HCT116 (cell line): ENCODE measurements at regions not wholly inside any gene's neighbourhood (a gene's known extent, or its start where the extent isn't known, plus 50 kb on each side); places are given as distances from the start of the nearest gene placed in this dataset.

Source experiments
- ATAC-seq: fragments of 200-7000 bp; cut with Tn5 transposase; 2 replicates; pipeline ENCODE4 v1.9.1; 2020; ENCODE audit warnings: mild to moderate bottlenecking, moderate library complexity
- BruUV-seq: library from RNA; stranded (reverse); fragments of 400-500 nt; replicated peaks from 2 replicates; lab custom pipeline; 2021; lab: Mats Ljungman, UMichigan
- CTCF ChIA-PET: fragments of 300-600 bp; sonication (Branson Sonifier 250); formaldehyde crosslinking; loops from one replicate; lab custom pipeline; 2021; ENCODE audit warnings: antibody characterized with exemption; lab: Charles Lee
- POLR2A ChIA-PET: fragments of 300-600, 350-600 bp; sonication (Branson Sonifier 250); formaldehyde crosslinking; loops from one replicate; lab custom pipeline; 2021; ENCODE audit warnings: antibody characterized with exemption; lab: Charles Lee
- RAD21 ChIA-PET, 2 experiments: fragments of 300-600 bp; sonication (Branson Sonifier 250); formaldehyde crosslinking; loops; one replicate each; lab custom pipeline; 2023; ENCODE audit warnings: low total read pairs in 2 of 2; ENCODE audit not compliant: uncharacterized antibody in 2 of 2, unreplicated experiment in 2 of 2, low non-redundant PET in 1 of 2; lab: Charles Lee
- DNase-seq: peaks from one replicate; pipeline ENCODE4 v3.0.0-alpha.2; 2010; ENCODE audit warnings: low read depth, low spot score
- H2AFZ ChIP-seq: fragments of 200-600 bp; shearing (Covaris generic), sonication (generic); 2 replicates; pipeline ENCODE4 v1.6.1; 2017; ENCODE audit warnings: low read depth, mixed run types, mixed read lengths, antibody characterized with exemption, low read length; ENCODE audit not compliant: poor library complexity, severe bottlenecking
- H3K27ac ChIP-seq: 2 replicates; pipeline ENCODE4 v1.5.1; 2012; ENCODE audit warnings: low read depth, low read length
- H3K27me3 ChIP-seq: fragments of 200-600 bp; sonication (generic); 2 replicates; pipeline ENCODE4 v1.6.1; 2016; ENCODE audit warnings: mixed run types, low read length, mixed read lengths; ENCODE audit not compliant: insufficient read depth
- H3K36me3 ChIP-seq, 2 experiments: fragments of 200-500 bp in 1 of 2; fragments of 200-600 bp in 1 of 2; sonication (Bioruptor generic) in 1 of 2; sonication (generic) in 1 of 2; 2 replicates each; pipeline versions ENCODE4 v1.5.1 to v1.6.1; 2014 to 2016; ENCODE audit warnings: low read length in 2 of 2, inconsistent platforms in 1 of 2, mixed read lengths in 1 of 2, mixed run types in 1 of 2; ENCODE audit not compliant: insufficient read depth in 2 of 2, control insufficient read depth in 1 of 2
- H3K4me1 ChIP-seq, 2 experiments: fragments of 200-600 bp in 1 of 2; sonication (generic) in 1 of 2; 2 replicates each; pipeline versions ENCODE4 v1.5.1 to v1.6.1; 2012 to 2017; ENCODE audit warnings: low read length in 2 of 2, inconsistent platforms in 1 of 2, mild to moderate bottlenecking in 1 of 2, mixed read lengths in 1 of 2, mixed run types in 1 of 2, moderate library complexity in 1 of 2; ENCODE audit not compliant: insufficient read depth in 2 of 2, control insufficient read depth in 1 of 2
- H3K4me2 ChIP-seq: fragments of 200-600 bp; sonication (generic); 2 replicates; pipeline ENCODE4 v1.6.1; 2017; ENCODE audit warnings: mixed run types, low read length, mixed read lengths
- H3K4me3 ChIP-seq, 2 experiments: fragments of 200-600 bp in 1 of 2; sonication (generic) in 1 of 2; replicated peaks in 1 of 2; 2 replicates each; pipeline ENCODE4 v1.5.1; 2011 to 2016; ENCODE audit warnings: low read length in 2 of 2, control low read depth in 1 of 2, low read depth in 1 of 2, mild to moderate bottlenecking in 1 of 2, mixed read lengths in 1 of 2, mixed run types in 1 of 2
- H3K79me2 ChIP-seq: fragments of 200-600 bp; sonication (generic); 2 replicates; pipeline ENCODE4 v1.6.1; 2017; ENCODE audit warnings: mild to moderate bottlenecking, mixed run types, low read length, moderate library complexity, mixed read lengths; ENCODE audit not compliant: insufficient read depth
- H3K9ac ChIP-seq: fragments of 200-600 bp; sonication (generic); 2 replicates; pipeline ENCODE4 v1.6.1; 2016; ENCODE audit warnings: low read length, mixed read lengths
- H3K9me2 ChIP-seq: fragments of 200-600 bp; sonication (generic), shearing (Covaris generic); 2 replicates; pipeline ENCODE4 v1.6.1; 2017; ENCODE audit warnings: mixed run types, mild to moderate bottlenecking, moderate library complexity; ENCODE audit not compliant: insufficient read depth
- H3K9me3 ChIP-seq, 2 experiments: fragments of 200-500 bp in 1 of 2; fragments of 200-600 bp in 1 of 2; sonication (Bioruptor generic) in 1 of 2; sonication (generic) in 1 of 2; 2 replicates each; pipeline ENCODE4 v1.6.1; 2014 to 2017; ENCODE audit warnings: low read length in 2 of 2, mixed read lengths in 2 of 2, inconsistent platforms in 1 of 2, low read depth in 1 of 2, mild to moderate bottlenecking in 1 of 2, mixed run types in 1 of 2, moderate library complexity in 1 of 2; ENCODE audit not compliant: control insufficient read depth in 1 of 2, insufficient read depth in 1 of 2
- H4K20me1 ChIP-seq: fragments of 200-600 bp; sonication (generic), shearing (Covaris generic); 2 replicates; pipeline ENCODE4 v1.6.1; 2017; ENCODE audit warnings: mixed run types, mild to moderate bottlenecking, moderate library complexity; ENCODE audit not compliant: insufficient read depth
- ATF3 ChIP-seq: IDR thresholded peaks from 2 replicates; pipeline ENCODE4 v1.6.1; 2012
- EZH2 ChIP-seq: fragments of 200-600 bp; sonication (generic); IDR thresholded peaks from 2 replicates; pipeline ENCODE4 v1.6.1; 2017; ENCODE audit warnings: antibody characterized with exemption, mixed run types
- MAX ChIP-seq: IDR thresholded peaks from 2 replicates; pipeline ENCODE4 v1.6.1; 2012
- POLR2A ChIP-seq: IDR thresholded peaks from 2 replicates; pipeline ENCODE4 v1.7.0; 2011; ENCODE audit warnings: borderline replicate concordance; ENCODE audit not compliant: insufficient read depth, insufficient read length; ENCODE audit errors: extremely low read depth
- POLR2AphosphoS5 ChIP-seq: IDR thresholded peaks from 2 replicates; pipeline ENCODE4 v1.6.1; 2011; ENCODE audit warnings: mild to moderate bottlenecking, low read depth, low read length, moderate library complexity
- RAD21 ChIP-seq: IDR thresholded peaks from 2 replicates; pipeline ENCODE4 v1.6.1; 2012; ENCODE audit warnings: low read depth, mild to moderate bottlenecking
- SIN3A ChIP-seq: IDR thresholded peaks from 2 replicates; pipeline ENCODE4 v1.6.1; 2012; ENCODE audit warnings: low read depth
- ZFX ChIP-seq: fragments of 450-650 bp; IDR thresholded peaks from 2 replicates; pipeline ENCODE4 v1.6.1; 2017
- ZNF274 ChIP-seq: fragments of 200-500 bp; sonication (Bioruptor generic); IDR thresholded peaks from 2 replicates; pipeline ENCODE4 v1.6.1; 2014; ENCODE audit warnings: mild to moderate bottlenecking, low read depth, low read length, inconsistent platforms
- intact Hi-C: fragments of 100-400 bp; cut with micrococcal nuclease; formaldehyde crosslinking; loops from 2 replicates; pipeline ENCODE4 v1.10.0; 2022
- TF ChIP-seq, protein P1 (sequence below), 3 experiments: fragments of 200-600 bp in 1 of 3; sonication (generic) in 1 of 3; IDR thresholded peaks in 2 of 3; conservative IDR thresholded peaks in 1 of 3; 2 replicates each; pipeline ENCODE4 v1.5.1; 2012 to 2017; ENCODE audit warnings: low read depth in 2 of 3, low read length in 2 of 3, antibody characterized with exemption in 1 of 3, borderline replicate concordance in 1 of 3, control low read depth in 1 of 3, mild to moderate bottlenecking in 1 of 3, mixed read lengths in 1 of 3, mixed run types in 1 of 3, moderate library complexity in 1 of 3; ENCODE audit not compliant: insufficient read depth in 1 of 3

- Histone ChIP-seq H2AFZ (no peak overlapping the region), H3K4me2 (no peak overlapping the region), H3K9ac (no peak overlapping the region), H3K27ac (no peak overlapping the region), H3K79me2 (no peaks in the 10 kb centered on the region), H3K9me2 (no peaks in the 10 kb centered on the region), H3K9me3 (no peaks in the 10 kb centered on the region), H3K27me3 (no peaks in the 10 kb centered on the region), H3K4me3 (no peak overlapping the region), H4K20me1 (no peaks in the 10 kb centered on the region), H3K36me3 (no peaks in the 10 kb centered on the region), H3K4me1 (no peaks in the 10 kb centered on the region)
- intact Hi-C loops = no loop called here
- BruUV-seq = no TSS peak
- DNase-seq = no peak
- ChIA-PET CTCF (no interaction called here), POLR2A (interaction anchor here (0.5 kb wide), 1 partner anchor 115 kb away, joined by 3 read pairs; no protein-coding TSS in a partner anchor), RAD21 (no interaction called here)
- no peak for ATAC-seq
- TF ChIP-seq EZH2 (no peak), ATF3 (no peak), ZNF274 (no peak), ZFX (no peak), POLR2A (no peak), RAD21 (no peak), SIN3A (no peak), MAX (no peak)
- TF ChIP-seq, protein P1, sequence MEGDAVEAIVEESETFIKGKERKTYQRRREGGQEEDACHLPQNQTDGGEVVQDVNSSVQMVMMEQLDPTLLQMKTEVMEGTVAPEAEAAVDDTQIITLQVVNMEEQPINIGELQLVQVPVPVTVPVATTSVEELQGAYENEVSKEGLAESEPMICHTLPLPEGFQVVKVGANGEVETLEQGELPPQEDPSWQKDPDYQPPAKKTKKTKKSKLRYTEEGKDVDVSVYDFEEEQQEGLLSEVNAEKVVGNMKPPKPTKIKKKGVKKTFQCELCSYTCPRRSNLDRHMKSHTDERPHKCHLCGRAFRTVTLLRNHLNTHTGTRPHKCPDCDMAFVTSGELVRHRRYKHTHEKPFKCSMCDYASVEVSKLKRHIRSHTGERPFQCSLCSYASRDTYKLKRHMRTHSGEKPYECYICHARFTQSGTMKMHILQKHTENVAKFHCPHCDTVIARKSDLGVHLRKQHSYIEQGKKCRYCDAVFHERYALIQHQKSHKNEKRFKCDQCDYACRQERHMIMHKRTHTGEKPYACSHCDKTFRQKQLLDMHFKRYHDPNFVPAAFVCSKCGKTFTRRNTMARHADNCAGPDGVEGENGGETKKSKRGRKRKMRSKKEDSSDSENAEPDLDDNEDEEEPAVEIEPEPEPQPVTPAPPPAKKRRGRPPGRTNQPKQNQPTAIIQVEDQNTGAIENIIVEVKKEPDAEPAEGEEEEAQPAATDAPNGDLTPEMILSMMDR (IDR thresholded peaks at IDR 0.05 in 2 of 3, conservative IDR thresholded peaks at IDR 0.05 in 1 of 3; ENCODE audit: borderline replicate concordance in 1 of 3, insufficient read depth in 1 of 3, low read depth in 2 of 3, low read length in 2 of 3) = no peak
Measured at GRCh38 chrX:40291553-40291952, 193.8 kb upstream of the BCOR start.

DNA sequence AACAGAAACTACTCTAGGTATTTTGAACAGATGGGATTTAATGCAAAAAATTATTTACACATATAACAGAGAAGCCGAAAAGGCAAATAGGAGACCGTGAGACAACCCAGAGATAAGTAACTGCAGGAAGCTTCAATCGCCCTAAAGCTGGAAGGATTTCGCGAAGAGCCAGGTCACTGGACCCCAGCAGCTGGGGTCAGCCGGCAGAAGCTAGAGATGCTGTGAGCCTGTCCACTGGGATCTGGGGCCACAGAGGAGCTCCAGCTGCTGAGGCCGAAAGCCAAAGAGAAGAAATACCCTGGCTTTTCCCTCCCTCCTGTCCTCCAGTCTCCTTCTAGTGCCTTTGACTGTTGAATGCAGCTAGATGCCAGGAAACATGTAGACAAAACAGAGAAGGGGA is 192.8 kb upstream of the BCOR start:
- intact Hi-C loops = no loop called here
- ATAC-seq = no peak
- POLR2A ChIA-PET = no interaction called here
- TF ChIP-seq ATF3 = no peak
- TF ChIP-seq POLR2AphosphoS5 = no peak
- no peak for TF ChIP-seq ZFX
- TF ChIP-seq POLR2A = no peak
- no peak for TF ChIP-seq MAX
- TF ChIP-seq, protein P1 (IDR thresholded peaks at IDR 0.05 in 2 of 3, conservative IDR thresholded peaks at IDR 0.05 in 1 of 3; ENCODE audit: borderline replicate concordance in 1 of 3, insufficient read depth in 1 of 3, low read depth in 2 of 3, low read length in 2 of 3) = no peak

More for the DNA sequence above, 192.8 kb upstream of the BCOR start:
- H3K4me1 ChIP-seq = no peaks in the 10 kb centered on the region
- H3K9ac ChIP-seq = no peak overlapping the region
- no peak overlapping the region for H3K4me2 ChIP-seq
- no peaks in the 10 kb centered on the region for H3K36me3 ChIP-seq
- H3K4me3 ChIP-seq = no peak overlapping the region
- no TSS peak for BruUV-seq
- CTCF ChIA-PET = no interaction called here
- H4K20me1 ChIP-seq = no peaks in the 10 kb centered on the region
- H3K79me2 ChIP-seq = no peaks in the 10 kb centered on the region
- H3K27me3 ChIP-seq = no peaks in the 10 kb centered on the region
- no peak for DNase-seq
- H2AFZ ChIP-seq = no peak overlapping the region
- RAD21 ChIA-PET = no interaction called here
- H3K9me3 ChIP-seq = no peaks in the 10 kb centered on the region
- no peak overlapping the region for H3K27ac ChIP-seq
- H3K9me2 ChIP-seq = no peaks in the 10 kb centered on the region
